ENCODE measurements at regions not wholly inside any gene's neighbourhood (a gene's known extent, or its start where the extent isn't known, plus 50 kb on each side); places are given as distances from the start of the nearest gene placed in this dataset.
A peak's percentile ranks its signal among the peaks of the same experiment; 100 is the strongest.
"Not testable (repeated sequence)": the region's sequence is repeated elsewhere in the genome, so short reads cannot be mapped to it uniquely, and the experiment has no call there.

DNA sequence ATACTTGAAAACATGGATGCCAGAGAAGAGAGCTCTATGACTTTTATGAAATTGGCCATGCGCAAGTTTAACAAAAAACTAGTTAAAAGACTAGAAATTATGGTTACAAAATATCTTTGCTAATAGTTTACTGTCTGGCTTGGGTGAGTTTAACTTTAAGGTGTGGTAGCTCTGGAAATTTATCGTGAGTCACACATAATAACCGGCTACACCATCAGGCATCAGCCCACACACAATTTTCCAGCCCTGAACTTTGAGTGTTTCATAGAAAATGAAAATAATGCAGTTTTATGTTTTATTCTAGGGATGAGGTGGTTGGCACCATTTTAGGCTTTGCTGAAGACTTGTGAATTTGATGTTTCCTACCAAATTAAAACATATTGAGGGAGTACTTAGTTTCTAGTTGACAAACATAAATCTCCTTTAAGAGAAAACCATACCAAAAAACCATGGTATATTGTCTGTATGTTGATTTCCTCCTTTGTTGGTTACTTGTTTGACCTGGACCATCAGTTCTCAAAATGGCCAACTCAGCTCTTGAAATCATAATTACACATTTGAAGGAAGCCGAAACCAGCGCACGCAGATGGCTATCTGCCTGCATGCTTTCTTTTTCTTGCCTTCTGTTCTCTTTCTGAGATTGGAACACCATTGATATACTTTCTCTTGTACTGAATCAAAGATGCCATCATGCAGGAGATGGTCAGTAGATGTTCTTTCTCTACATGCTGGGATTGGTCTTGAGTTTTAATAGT, 125.1 kb downstream of the AKAP11 start:
- no peak for DNase-seq (ENCODE audit: low read depth in 1 of 2, low spot score in 1 of 2)

DNA sequence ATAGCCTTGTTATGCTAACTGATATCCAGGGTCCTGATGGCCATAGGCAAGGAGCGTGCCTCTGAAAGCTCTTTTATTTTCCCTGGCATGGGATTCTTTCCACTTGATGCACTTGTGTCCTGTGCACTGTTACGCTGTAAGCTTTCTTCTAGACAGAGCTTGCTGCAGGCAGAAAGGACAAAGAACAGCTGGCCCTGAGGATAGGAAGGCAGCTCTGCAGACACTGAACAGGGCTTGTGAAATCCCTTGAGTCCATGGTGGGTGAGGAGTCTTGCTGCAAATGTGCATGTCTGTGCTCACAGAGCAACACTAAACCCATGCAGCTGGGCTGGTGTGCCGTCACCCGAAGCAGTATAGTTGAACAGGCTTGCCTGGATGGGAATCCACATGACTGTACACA, 126.6 kb downstream of the AKAP11 start:
- no peak for DNase-seq (ENCODE audit: low read depth in 1 of 2, low spot score in 1 of 2)

DNA sequence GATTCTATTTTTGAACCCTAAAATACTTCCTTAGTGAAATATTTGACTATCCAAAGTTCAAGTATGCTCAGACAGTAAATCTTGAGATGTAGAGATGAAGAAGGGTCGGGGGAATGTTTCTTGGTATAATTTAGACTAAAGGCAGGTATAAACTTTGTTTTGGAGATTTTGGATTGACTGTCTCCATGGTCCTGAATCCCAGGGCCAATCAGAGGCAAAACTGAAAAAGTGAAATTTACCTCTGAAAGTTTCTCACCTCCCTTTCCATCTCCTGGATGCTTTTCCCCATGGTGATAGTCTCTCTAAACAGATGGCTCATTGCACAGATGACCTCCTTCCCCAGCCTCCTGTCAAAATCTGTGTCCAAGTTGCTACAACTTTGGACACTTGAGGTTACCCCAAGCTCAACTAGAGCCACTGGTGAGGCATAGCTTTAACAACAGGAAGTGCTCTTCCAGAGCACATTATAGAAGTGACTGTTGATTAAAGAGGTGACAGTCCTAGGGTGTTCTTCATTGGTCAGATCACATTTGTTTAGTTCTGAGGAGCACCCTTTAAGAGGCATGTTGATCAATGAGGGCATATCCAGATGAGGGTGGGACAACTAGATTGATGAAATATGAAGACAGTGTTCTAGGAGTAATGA, 128.4 kb downstream of the AKAP11 start:
- no peak for DNase-seq (ENCODE audit: low read depth in 1 of 2, low spot score in 1 of 2)

DNA sequence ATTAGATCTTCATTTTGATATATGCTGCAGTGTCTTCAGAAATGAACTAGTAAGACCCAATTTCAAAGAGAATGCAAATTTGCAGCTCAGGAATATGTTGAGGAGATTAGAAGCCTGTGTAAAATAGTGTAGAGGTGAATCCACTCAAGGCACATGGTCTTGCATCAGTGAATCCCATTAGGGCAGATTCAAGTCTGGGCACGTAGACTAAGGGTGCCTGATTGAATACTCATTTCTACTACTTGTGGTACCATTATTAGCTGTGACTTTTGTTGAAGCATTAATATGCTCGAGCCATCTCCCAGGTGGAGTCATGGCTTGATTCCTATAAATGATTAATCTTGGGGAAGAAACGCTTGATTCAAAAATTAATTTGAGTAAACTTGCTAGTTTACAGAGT, 129.4 kb downstream of the AKAP11 start:
- DNase-seq (ENCODE audit: low read depth in 1 of 2, low spot score in 1 of 2), result no peak

DNA sequence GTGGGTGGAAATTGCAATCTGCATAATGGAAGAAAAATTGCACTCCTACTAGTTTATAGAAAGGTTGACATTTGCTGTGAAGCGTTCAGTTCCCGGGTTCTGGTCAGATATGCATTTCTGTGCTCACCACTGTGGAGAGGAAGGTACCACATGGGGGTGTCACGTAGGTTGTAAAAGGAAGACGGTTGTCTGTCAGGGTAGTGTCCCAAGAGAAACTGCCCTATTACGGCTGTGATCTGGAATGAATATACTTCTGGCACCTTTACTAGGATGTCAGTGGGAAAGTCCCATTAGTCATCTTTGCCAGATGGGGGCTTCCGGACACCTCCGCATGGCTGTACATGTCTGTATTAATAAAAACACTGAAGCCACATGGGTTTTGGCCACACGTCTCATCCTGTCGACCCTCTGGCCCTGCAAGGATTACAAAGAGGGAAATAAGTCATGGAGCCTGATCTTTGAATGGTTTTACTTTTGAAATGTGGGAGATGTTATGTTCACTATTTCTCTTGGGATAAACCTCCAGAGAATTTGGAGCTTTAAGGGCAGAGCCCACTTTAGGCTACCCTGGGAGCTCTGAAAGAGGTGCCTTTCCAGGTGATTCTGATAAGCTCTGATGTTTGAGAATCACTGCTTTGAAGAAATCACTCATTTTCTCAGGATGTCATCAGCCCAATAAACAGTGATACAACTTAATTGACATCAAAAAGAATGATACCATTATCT, 133.9 kb downstream of the AKAP11 start:
- peak in 1 of 2 donors; percentile 42 for DNase-seq (ENCODE audit: low read depth in 1 of 2, low spot score in 1 of 2)

DNA sequence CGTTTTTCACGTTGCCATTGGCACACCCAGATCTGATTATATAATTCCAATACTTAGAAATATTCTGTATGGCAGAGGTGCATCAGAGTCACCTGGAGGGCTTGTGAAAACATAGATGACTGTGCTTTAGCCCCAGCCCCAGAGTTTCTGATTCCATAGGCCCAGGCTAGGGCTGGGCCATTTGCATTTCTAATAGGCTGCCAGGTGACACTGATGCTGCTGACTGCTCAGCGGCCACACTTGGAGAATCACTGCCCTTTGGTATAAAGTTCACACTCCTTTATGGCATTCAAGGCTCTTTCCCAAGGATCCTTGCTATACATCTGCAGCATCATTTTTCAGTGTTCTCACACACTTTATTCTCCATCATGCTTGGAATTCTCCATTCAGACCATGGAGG, 137.1 kb downstream of the AKAP11 start:
- DNase-seq (ENCODE audit: low read depth in 1 of 2, low spot score in 1 of 2), result no peak

DNA sequence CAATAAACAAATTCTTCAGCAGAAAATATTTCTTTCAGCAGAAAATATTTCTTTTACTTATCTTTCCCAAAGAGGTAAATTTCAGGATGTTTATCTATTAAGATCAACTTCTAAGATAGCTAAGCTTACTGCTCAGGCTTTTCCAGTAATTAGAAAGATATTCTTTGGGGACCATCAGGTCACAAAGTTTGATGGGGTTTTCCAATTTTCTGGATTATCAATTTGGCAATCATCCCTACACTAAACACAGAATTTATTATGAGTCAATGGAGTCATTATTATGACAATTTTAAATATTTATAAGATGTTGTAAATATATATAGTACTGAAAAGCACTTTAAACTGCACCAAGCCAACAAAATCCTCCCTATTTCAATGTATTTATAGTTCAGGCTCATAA, 137.6 kb downstream of the AKAP11 start:
- no peak for DNase-seq (ENCODE audit: low read depth in 1 of 2, low spot score in 1 of 2)

DNA sequence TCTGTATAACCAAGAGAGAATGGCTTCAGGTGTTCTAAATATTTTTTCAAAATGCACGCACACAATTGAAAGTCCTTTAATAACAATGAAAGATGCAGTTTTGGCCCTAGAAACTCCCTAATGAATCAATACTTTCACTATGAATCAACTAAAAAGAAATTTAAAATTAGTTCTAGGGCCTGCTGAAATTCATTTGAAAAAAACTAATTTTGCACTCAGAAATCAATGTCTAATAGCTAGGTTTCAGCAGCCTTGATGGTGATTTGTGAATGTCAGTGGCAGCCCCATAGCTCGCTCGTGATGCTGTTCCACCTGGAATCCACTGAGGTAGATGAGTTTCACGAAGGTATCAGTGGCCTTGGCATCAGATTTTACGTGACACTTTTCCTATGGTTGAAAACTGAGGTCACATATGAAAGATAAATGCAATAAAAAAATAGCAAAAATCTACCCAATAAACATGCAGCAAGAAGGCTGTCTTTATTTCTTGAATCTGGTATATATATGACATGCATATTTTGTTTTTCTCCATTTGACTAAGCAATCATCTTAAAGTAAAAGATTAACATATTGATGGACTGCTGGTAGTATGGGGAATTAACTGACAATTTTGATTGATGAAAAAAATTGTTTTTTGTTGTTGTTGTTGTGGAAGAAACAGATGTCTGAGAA, 141.0 kb downstream of the AKAP11 start:
- no peak for DNase-seq (ENCODE audit: low read depth in 1 of 2, low spot score in 1 of 2)

DNA sequence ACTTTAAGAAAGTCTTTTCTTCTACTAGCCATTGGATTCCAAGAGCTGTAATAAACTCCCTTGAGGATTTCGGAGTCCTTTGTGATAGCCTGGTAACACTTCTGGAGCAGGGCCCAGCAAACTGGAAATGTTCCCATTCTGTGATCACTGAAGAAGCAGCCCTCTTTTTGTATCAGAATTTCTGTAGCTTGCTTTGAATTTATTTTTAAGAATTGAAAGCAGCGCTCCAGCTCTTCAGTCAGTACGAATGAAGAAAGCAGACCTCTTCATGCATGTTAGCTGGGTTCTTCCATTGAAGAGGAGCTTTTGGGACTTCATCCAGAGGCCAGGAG, 141.5 kb downstream of the AKAP11 start:
- no peak for DNase-seq (ENCODE audit: low read depth in 1 of 2, low spot score in 1 of 2)

DNA sequence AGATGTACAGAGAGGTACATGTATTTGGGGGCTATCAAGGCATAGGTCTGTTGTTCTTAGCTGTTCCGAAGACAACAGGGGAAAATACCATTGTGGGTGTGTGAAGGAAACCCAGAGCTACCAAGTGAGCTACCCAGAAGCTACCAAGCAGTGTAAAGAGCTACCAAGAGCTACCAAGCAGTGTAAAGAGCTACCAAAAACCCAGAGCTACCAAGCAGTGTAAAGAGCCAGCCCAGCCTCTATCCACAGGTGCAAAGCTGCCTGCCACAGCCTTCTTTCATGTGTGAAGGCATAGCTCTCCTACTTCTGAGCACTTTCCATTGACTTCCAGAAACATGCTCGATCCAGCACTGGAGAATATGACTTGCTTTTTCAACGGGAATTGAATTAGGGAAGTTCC, 145.7 kb downstream of the AKAP11 start:
- no peak for DNase-seq (ENCODE audit: low read depth in 1 of 2, low spot score in 1 of 2)

DNA sequence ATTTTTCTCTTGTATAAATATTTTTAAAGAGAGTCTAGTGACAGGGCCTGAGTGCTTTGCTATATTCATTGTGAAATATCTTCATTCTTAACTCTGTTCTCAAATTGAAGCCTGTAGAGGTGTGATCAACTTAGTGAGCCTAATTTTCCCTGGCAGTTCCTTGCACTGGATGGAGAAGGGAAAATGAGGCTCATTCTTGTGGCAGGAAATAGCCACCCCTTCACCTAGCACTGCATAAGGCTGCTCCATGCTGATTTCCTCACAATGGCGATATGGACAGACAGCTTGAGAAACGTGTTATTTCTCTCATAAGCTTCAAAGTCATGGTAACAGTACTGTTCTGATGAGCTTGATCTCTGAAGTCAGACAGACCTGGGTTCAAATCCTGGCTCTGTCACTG, 146.2 kb downstream of the AKAP11 start:
- DNase-seq (ENCODE audit: low read depth in 1 of 2, low spot score in 1 of 2), result no peak

DNA sequence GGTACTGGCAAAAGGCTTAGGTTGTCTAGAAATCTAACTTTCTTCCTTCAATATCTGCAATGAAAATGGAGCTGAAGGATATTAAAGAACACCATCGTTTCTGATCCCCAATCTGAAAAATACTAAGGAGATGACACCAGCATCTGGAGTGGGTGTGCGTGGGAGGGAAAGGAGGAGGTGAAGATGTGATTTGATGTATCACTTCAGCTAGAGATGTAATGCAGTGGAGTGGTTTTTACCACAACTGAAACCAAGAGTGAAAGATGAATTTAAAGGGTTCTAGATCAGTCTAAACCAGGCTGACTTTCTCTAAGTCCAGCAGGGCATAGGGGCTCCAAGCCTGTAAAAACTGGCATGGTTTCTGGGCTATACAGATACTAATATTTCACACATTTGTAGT, 148.4 kb downstream of the AKAP11 start:
- peak in 1 of 2 donors; percentile 33 for DNase-seq (ENCODE audit: low read depth in 1 of 2, low spot score in 1 of 2)

DNA sequence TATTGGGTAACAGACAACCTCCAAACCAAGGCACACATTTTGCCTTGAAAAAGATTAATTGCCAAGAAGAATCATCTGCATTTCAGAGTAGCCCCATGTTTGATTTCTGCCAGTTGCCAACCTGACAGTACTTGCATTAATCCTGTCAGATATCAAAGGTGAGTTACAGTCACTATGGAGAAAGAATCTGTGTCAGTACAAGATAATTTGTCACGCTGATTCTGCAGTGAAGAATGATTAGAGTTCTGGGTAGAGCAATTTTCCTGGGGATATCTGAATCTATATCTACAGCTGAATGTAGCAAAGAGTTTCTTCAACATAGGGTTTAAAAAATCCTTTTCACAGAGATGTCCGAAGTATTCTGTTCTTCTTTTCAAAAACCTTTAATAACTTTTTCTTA, 150.7 kb downstream of the AKAP11 start:
- no peak for DNase-seq (ENCODE audit: low read depth in 1 of 2, low spot score in 1 of 2)

DNA sequence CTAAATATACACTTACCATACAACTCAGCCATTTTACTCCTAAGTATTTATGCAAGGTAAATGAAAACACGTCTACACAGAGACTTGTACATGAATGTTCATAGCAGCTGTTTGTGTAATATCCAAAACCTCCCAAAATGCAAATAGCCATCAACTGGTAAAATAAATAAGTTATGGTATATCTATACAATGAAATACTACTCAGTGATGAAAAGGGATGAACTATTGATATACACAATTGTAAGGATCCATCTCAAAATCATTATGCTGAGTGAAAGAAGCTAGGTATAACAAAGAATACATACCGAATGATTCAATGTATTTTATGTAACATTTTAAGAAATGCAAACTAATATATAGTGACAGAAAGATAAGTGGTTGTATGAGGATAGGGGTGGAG, 149.8 kb upstream of the TNFSF11 start:
- DNase-seq (ENCODE audit: low read depth in 1 of 2, low spot score in 1 of 2), result no peak

DNA sequence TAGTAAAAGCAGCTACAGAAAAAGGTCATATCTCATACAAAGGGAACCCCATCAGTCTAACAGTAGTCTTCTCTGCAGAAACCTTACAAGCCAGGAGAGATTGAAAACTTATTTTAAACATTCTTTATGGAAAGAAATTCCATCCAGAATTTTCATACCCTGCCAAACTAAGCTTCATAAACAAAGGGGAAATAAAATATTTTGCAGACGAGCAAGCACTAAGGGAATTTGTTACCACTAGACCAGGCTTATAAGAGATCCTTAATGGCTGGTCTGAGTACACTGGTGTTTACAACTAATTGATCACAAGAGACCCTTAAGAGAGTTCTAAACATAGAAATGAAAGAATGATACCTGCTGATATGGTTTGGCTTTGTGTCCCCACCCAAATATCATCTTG, 128.6 kb upstream of the TNFSF11 start:
- no peak for DNase-seq (ENCODE audit: low read depth in 1 of 2, low spot score in 1 of 2)

DNA sequence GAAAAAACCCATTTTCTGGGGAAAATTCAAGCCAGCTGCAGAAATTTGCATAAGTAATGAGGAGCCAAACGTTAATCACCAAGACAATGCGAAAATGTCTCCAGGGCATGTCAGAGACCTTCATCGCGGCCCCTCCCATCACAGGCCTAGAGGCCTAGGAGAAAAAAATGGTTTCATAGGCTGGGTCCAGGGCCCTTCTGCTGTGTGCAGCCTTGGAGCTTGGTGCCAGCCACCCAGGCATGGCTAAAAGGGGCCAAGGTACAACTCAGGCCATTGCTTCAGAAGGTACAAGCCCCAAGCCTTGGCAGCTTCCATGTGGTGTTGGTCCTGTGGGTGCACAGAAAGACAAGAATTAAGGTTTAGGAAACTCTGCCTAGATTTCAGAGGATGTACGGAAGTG, 127.4 kb upstream of the TNFSF11 start:
- DNase-seq (ENCODE audit: low read depth in 1 of 2, low spot score in 1 of 2), result not testable (repeated sequence)

DNA sequence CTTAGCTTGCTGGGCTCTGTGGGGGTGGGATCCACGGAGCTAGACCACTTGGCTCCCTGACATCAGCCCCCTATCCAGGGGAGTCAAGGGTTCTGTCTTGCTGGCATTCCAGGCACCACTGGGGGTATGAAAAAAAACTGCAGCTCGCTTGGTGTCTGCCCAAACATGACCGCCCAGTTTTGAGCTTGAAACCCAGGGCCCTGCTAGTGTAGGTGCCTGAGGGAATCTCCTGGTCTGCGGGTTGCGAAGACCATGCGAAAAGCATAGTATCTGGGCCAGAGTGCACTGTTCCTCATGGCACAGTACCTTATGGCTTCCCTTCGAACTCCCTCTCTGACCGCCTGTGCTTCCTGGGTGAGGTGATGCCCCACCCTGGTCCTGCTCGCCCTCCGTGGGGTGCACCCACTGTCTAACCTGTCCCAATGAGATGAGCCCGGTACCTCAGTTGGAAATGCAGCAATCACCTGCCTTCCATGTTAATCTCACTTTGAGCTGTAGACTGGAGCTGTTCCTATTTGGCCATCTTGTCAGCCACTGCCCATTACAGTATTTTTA, 120.8 kb upstream of the TNFSF11 start:
- no peak for DNase-seq (ENCODE audit: low read depth in 1 of 2, low spot score in 1 of 2)

DNA sequence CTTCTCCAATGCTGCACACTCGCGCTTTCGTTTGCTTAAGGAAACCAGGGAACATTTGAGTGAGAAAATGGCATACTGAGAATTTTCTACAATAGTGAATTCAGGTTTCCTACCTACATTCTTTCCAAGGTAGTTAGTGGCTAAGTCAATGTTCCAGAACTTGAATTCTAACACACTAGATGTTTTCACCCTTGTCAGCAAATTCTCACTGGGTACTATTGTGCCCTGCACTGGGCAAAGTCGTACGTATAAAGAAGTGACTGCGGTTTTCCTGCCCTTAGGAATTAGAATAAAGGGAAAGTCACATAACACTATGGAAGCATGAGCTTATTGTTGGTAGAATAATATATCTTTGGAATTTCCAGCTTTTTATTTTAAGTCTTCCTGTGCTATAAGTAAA, 119.2 kb upstream of the TNFSF11 start:
- no peak for DNase-seq (ENCODE audit: low read depth in 1 of 2, low spot score in 1 of 2)

DNA sequence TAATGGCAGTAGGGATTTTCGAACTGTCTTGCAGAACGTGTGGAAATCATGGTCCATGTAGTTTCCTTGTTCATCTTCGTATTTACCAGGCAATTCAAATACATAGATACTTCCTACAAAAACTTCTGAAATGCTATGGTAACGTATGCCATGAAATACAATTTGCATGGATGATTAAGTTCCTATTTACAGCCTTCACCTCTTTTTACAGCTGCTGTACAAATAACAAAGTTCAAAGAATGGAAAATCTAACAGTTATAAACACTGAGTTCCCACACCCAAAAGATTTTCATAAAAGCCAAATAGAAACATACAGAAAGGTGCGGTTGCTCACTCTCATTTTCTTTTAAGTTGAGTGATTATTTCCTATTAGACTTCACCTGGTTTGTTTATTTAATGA, 115.8 kb upstream of the TNFSF11 start:
- DNase-seq (ENCODE audit: low read depth in 1 of 2, low spot score in 1 of 2), result no peak

DNA sequence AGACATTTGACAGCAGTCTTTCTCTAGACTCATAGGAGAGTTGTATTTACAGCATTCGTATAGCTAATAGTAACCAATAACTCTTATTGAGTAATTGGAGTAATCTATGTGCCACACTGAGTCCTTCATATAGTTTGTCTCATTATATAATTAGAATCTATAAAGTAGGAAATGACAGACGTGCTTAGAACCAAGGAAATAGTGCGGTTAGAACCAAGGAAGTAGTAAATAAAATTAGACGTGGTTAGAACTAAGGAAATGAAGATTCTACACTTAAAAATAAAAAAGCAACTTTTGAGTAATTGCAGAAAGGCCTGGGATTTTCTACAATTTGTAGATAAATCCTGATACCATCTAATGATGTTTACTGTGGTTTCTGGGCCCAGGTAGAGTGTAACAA, 107.8 kb upstream of the TNFSF11 start:
- DNase-seq (ENCODE audit: low read depth in 1 of 2, low spot score in 1 of 2), result no peak

DNA sequence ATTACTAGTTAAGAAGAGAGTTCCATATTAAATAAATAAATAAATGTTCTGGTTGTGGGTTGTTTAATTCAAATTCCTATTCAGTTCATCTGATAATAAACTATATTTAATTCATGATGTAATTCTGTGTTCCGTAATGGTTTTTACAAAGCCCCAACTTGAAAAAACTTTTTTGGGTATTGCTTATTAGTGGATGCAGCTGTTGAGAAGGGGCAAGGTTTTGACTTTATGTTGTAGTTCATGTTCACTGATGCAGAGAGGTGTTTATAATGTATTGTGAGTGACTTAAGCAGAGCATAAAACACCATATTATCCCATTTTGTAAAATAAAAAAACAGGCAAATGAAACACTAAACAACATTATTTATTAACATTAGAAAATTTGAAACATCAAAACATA, 107.3 kb upstream of the TNFSF11 start:
- DNase-seq (ENCODE audit: low read depth in 1 of 2, low spot score in 1 of 2), result no peak

DNA sequence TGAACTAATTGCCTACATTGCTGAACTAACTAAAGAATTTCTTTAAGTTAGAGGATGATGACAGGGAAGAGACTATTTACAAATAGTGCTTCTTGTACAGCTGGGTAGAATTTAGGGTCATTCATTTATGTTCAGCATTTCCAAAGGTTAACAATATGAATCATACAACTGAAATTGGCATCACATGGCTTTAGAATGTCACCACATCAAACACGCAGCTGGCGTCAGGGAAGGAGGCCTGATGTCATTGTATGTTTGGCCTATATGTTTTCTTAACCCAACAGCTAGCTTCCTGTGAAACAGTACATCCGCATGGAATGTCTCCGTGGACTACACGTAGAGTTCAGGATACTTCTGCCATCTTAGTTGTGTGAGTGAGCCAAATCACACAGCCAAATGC, 99.0 kb upstream of the TNFSF11 start:
- no peak for DNase-seq (ENCODE audit: low read depth in 1 of 2, low spot score in 1 of 2)

All from stimulated activated CD4-positive, alpha-beta T cell treated with anti-CD3 and anti-CD28 coated beads, Interleukin-15, amount 100 ng/mL, for 1 hour (primary cell).